IMR-90 (cell line): ENCODE measurements at regions not wholly inside any gene's neighbourhood (a gene's known extent, or its start where the extent isn't known, plus 50 kb on each side); places are given as distances from the start of the nearest gene placed in this dataset.

Experiments
- ATAC-seq: fragments of 200-7000 bp; cut with Tn5 transposase; 2 replicates; pipeline ENCODE4 v1.9.1; 2020; ENCODE audit warnings: low read depth, mild to moderate bottlenecking, moderate library complexity
- BruUV-seq: library from RNA; stranded (reverse); fragments of 400-500 nt; replicated peaks from 2 replicates; lab custom pipeline; 2021; lab: Mats Ljungman, UMichigan
- CTCF ChIA-PET: fragments of 300-600 bp; formaldehyde crosslinking; extraction: SDS; loops from one replicate; lab custom pipeline; 2021; ENCODE audit warnings: antibody characterized with exemption; lab: Yijun Ruan, JAX
- POLR2A ChIA-PET: fragments of 300-600 bp; sonication (Branson Sonifier 250); formaldehyde crosslinking; loops from one replicate; lab custom pipeline; 2022; ENCODE audit warnings: antibody characterized with exemption; ENCODE audit not compliant: unreplicated experiment; lab: Charles Lee
- DNase-seq: peaks from one replicate; pipeline ENCODE4 v3.0.0; 2013
- H2AFZ ChIP-seq: replicated peaks from 2 replicates; pipeline ENCODE3; 2013; ENCODE audit warnings: low read length, mild to moderate bottlenecking; ENCODE audit not compliant: poor library complexity
- H2AK5ac ChIP-seq: 2 replicates; pipeline ENCODE4 v1.6.1; 2013; ENCODE audit warnings: low read depth, low read length, inconsistent platforms
- H2AK9ac ChIP-seq: replicated peaks from 2 replicates; pipeline ENCODE3; 2013; ENCODE audit warnings: mild to moderate bottlenecking, low read depth, low read length, moderate library complexity; ENCODE audit not compliant: poor library complexity
- H2BK120ac ChIP-seq: 2 replicates; pipeline ENCODE4 v1.6.1; 2013; ENCODE audit warnings: low read depth, low read length, inconsistent platforms
- H2BK15ac ChIP-seq: 3 replicates; pipeline ENCODE4 v1.6.1; 2013; ENCODE audit warnings: low read depth, low read length, inconsistent platforms
- H2BK20ac ChIP-seq: 2 replicates; pipeline ENCODE4 v1.6.1; 2013; ENCODE audit warnings: low read depth, mild to moderate bottlenecking, inconsistent platforms, low read length, moderate library complexity
- H2BK5ac ChIP-seq: 2 replicates; pipeline ENCODE4 v1.6.1; 2013; ENCODE audit warnings: mild to moderate bottlenecking, low read depth, low read length, inconsistent platforms; ENCODE audit not compliant: poor library complexity, severe bottlenecking
- H3K14ac ChIP-seq: replicated peaks from 2 replicates; pipeline ENCODE4 v1.6.1; 2013; ENCODE audit warnings: low read depth, low read length, inconsistent platforms
- H3K18ac ChIP-seq: 2 replicates; pipeline ENCODE4 v1.6.1; 2013; ENCODE audit warnings: low read depth, low read length, control low read depth
- H3K23ac ChIP-seq: 2 replicates; pipeline ENCODE4 v1.6.1; 2013; ENCODE audit warnings: low read depth, low read length, inconsistent platforms
- H3K27ac ChIP-seq: 2 replicates; pipeline ENCODE4 v1.5.1; 2013; ENCODE audit warnings: mild to moderate bottlenecking, control low read depth, low read length; ENCODE audit not compliant: insufficient read depth
- H3K27me3 ChIP-seq: 2 replicates; pipeline ENCODE4 v1.6.1; 2013; ENCODE audit warnings: low read length; ENCODE audit not compliant: control insufficient read depth, insufficient read depth
- H3K36me3 ChIP-seq: 2 replicates; pipeline ENCODE4 v1.6.1; 2013; ENCODE audit warnings: low read length, mixed read lengths; ENCODE audit not compliant: control insufficient read depth, insufficient read depth
- H3K4ac ChIP-seq: 2 replicates; pipeline ENCODE4 v1.6.1; 2013; ENCODE audit warnings: low read depth, low read length, inconsistent platforms
- H3K4me1 ChIP-seq: 2 replicates; pipeline ENCODE4 v1.6.1; 2013; ENCODE audit warnings: low read length, mixed read lengths; ENCODE audit not compliant: control insufficient read depth, insufficient read depth
- H3K4me2 ChIP-seq: 2 replicates; pipeline ENCODE4 v1.6.1; 2013; ENCODE audit warnings: low read depth, mild to moderate bottlenecking, control low read depth, low read length, moderate library complexity
- H3K4me3 ChIP-seq: 2 replicates; pipeline ENCODE4 v1.5.1; 2013; ENCODE audit warnings: low read depth, mild to moderate bottlenecking, control low read depth, low read length, moderate library complexity; ENCODE audit not compliant: insufficient read depth
- H3K56ac ChIP-seq: 2 replicates; pipeline ENCODE4 v1.6.1; 2013; ENCODE audit warnings: low read length, inconsistent platforms; ENCODE audit not compliant: insufficient read depth; ENCODE audit errors: extremely low read depth
- H3K79me1 ChIP-seq, 2 experiments: 2 replicates each; pipeline ENCODE4 v1.6.1; 2013; ENCODE audit warnings: low read length in 2 of 2, inconsistent platforms in 1 of 2, low read depth in 1 of 2
- H3K9ac ChIP-seq: 2 replicates; pipeline ENCODE4 v1.6.1; 2013; ENCODE audit warnings: low read depth, low read length, control low read depth
- H3K9me1 ChIP-seq: 2 replicates; pipeline ENCODE4 v1.6.1; 2013; ENCODE audit warnings: low read length, inconsistent platforms; ENCODE audit not compliant: insufficient read depth
- H3K9me3 ChIP-seq: 2 replicates; pipeline ENCODE4 v1.6.1; 2013; ENCODE audit warnings: low read length; ENCODE audit not compliant: control insufficient read depth, insufficient read depth
- H4K20me1 ChIP-seq: 2 replicates; pipeline ENCODE4 v1.6.1; 2013; ENCODE audit warnings: low read length, inconsistent platforms; ENCODE audit not compliant: insufficient read depth
- H4K5ac ChIP-seq: 2 replicates; pipeline ENCODE4 v1.6.1; 2013; ENCODE audit warnings: mild to moderate bottlenecking, low read depth, low read length, control low read depth
- H4K8ac ChIP-seq, 2 experiments: 2 replicates each; pipeline ENCODE4 v1.6.1; 2013; ENCODE audit warnings: low read depth in 2 of 2, low read length in 2 of 2, control low read depth in 1 of 2, inconsistent platforms in 1 of 2
- H4K91ac ChIP-seq: 2 replicates; pipeline ENCODE4 v1.6.1; 2013; ENCODE audit warnings: low read depth, low read length, inconsistent platforms; ENCODE audit not compliant: insufficient read depth
- BHLHE40 ChIP-seq: fragments of 150-350 bp; IDR thresholded peaks from 2 replicates; pipeline ENCODE4 v1.6.1; 2016; ENCODE audit warnings: mild to moderate bottlenecking, low read depth, low read length
- CEBPB ChIP-seq: IDR thresholded peaks from 2 replicates; pipeline ENCODE4 v1.6.1; 2012; ENCODE audit warnings: low read depth, low read length, improper control_type of control experiment
- CHD1 ChIP-seq: IDR thresholded peaks from 2 replicates; pipeline ENCODE4 v1.6.1; 2012; ENCODE audit warnings: low read depth, low read length, improper control_type of control experiment
- ELK1 ChIP-seq: fragments of 150-350 bp; IDR thresholded peaks from 2 replicates; pipeline ENCODE4 v1.6.1; 2016; ENCODE audit warnings: low read depth, mild to moderate bottlenecking, low read length, moderate library complexity, borderline replicate concordance
- FOS ChIP-seq: fragments of 150-350 bp; IDR thresholded peaks from 2 replicates; pipeline ENCODE4 v1.6.1; 2016; ENCODE audit warnings: low read depth, low read length
- MXI1 ChIP-seq: IDR thresholded peaks from 2 replicates; pipeline ENCODE4 v1.6.1; 2012; ENCODE audit warnings: low read depth, mild to moderate bottlenecking, low read length, moderate library complexity, borderline replicate concordance
- POLR2A ChIP-seq: IDR thresholded peaks from 2 replicates; pipeline ENCODE4 v1.6.1; 2012; ENCODE audit warnings: mild to moderate bottlenecking, low read depth, low read length
- RAD21 ChIP-seq: IDR thresholded peaks from 2 replicates; pipeline ENCODE4 v1.6.1; 2012; ENCODE audit warnings: low read length, improper control_type of control experiment
- SMC3 ChIP-seq: fragments of 150-350 bp; IDR thresholded peaks from 2 replicates; pipeline ENCODE4 v1.6.1; 2016; ENCODE audit warnings: low read depth, mild to moderate bottlenecking, antibody characterized with exemption, low read length, moderate library complexity
- WGBS, 2 experiments: methylation state at CpG; one replicate each; pipeline versions ENCODE4 v1.1.5 to v1.1.7; 2013; ENCODE audit warnings: missing lambda C conversion rate in 2 of 2; ENCODE audit not compliant: insufficient read length in 1 of 2; ENCODE audit errors: extremely low coverage in 2 of 2; 5-methylcytosine and 5-hydroxymethylcytosine counted together
- dilution Hi-C: fragments of 300-500 bp; cut with HindIII; formaldehyde crosslinking; loops from one replicate; pipeline ENCODE4 v1.14.3; 2018; ENCODE audit warnings: low sequenced_read_pairs; ENCODE audit not compliant: unreplicated experiment
- in situ Hi-C: fragments of 300-500 bp; cut with MboI; formaldehyde crosslinking; loops from 3 replicates; pipeline ENCODE4 v1.14.3; 2019; ENCODE audit warnings: low sequenced_read_pairs, inconsistent platforms, mixed read lengths
- intact Hi-C: fragments of 100-400 bp; cut with micrococcal nuclease; formaldehyde crosslinking; loops from 2 replicates; pipeline ENCODE4 v1.10.0; 2022
- TF ChIP-seq, protein P1 (sequence below): conservative IDR thresholded peaks from 2 replicates; pipeline ENCODE4 v1.5.1; 2012; ENCODE audit warnings: mild to moderate bottlenecking, low read depth, low read length, improper control_type of control experiment

GRCh38 chr5:66285343-66285922 lies 141.3 kb downstream of the SREK1 start:
- Histone ChIP-seq H2AFZ (no peak overlapping the region), H3K27ac (no peak overlapping the region), H4K20me1 (no peaks in the 10 kb centered on the region), H3K4me2 (no peak overlapping the region), H3K9ac (no peak overlapping the region), H2BK15ac (no peak overlapping the region), H3K79me1 (no peaks in the 10 kb centered on the region), H3K18ac (no peak overlapping the region), H3K4ac (no peak overlapping the region), H2AK9ac (no peak overlapping the region), H3K27me3 (peaks cover 1% of the 10 kb centered on the region), H2BK5ac (no peak overlapping the region), H3K9me3 (no peaks in the 10 kb centered on the region), H3K23ac (no peak overlapping the region), H2BK120ac (no peak overlapping the region), H2AK5ac (no peak overlapping the region), H2BK20ac (no peak overlapping the region), H3K56ac (no peak overlapping the region), H4K5ac (no peak overlapping the region), H3K36me3 (no peaks in the 10 kb centered on the region), H3K14ac (no peak overlapping the region), H3K9me1 (no peaks in the 10 kb centered on the region), H4K8ac (no peak overlapping the region), H4K91ac (no peak overlapping the region), H3K4me1 (no peaks in the 10 kb centered on the region), H3K4me3 (no peak overlapping the region)
- POLR2A ChIA-PET = no interaction called here
- CTCF ChIA-PET = no interaction called here
- WGBS, 2 experiments = no CpG with 5 or more reads among the region's 3 CpGs
- no peak for TF ChIP-seq FOS
- no peak for TF ChIP-seq BHLHE40
- no peak for TF ChIP-seq ELK1
- no peak for TF ChIP-seq POLR2A
- TF ChIP-seq CHD1 = no peak
- TF ChIP-seq MXI1 = no peak
- no peak for TF ChIP-seq SMC3
- TF ChIP-seq, protein P1, sequence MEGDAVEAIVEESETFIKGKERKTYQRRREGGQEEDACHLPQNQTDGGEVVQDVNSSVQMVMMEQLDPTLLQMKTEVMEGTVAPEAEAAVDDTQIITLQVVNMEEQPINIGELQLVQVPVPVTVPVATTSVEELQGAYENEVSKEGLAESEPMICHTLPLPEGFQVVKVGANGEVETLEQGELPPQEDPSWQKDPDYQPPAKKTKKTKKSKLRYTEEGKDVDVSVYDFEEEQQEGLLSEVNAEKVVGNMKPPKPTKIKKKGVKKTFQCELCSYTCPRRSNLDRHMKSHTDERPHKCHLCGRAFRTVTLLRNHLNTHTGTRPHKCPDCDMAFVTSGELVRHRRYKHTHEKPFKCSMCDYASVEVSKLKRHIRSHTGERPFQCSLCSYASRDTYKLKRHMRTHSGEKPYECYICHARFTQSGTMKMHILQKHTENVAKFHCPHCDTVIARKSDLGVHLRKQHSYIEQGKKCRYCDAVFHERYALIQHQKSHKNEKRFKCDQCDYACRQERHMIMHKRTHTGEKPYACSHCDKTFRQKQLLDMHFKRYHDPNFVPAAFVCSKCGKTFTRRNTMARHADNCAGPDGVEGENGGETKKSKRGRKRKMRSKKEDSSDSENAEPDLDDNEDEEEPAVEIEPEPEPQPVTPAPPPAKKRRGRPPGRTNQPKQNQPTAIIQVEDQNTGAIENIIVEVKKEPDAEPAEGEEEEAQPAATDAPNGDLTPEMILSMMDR = no peak
- TF ChIP-seq RAD21 = no peak
- TF ChIP-seq CEBPB = no peak
- no peak for DNase-seq
- ATAC-seq = no peak
- no TSS peak for BruUV-seq
- intact Hi-C loops = no loop called here
- dilution Hi-C loops = no loop called here
- in situ Hi-C loops = no loop called here
